ENCODE measurements at regions not wholly inside any gene's neighbourhood (a gene's known extent, or its start where the extent isn't known, plus 50 kb on each side); places are given as distances from the start of the nearest gene placed in this dataset.

DNA sequence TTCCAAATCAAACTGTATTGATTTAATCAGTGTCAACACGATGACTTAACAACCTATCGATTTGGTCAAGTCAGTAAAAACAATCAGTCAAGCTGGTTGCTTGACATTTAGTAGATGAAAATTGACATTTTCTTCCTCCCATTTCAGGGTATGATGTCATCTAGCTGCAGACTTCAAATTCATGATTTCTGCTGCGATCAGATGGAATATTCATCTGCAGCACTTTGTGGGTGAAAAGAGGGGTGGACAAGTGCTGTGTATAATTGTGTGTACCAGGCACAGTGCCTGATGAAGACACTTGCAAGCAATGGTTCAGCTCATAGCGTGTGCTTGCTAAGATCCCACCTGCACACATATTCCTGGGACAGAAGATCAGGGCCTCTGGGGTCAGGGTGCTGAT is 479.8 kb downstream of the DISC1 start:
- H3K36me3 Mint-ChIP-seq (ENCODE audit: low read depth): no peaks in the 10 kb centered on the region
- intact Hi-C loops (cut with micrococcal nuclease): no loop called here
- H3K9me3 Mint-ChIP-seq: no peaks in the 10 kb centered on the region

GRCh38 chr1:232105561-232105960 is 479.0 kb downstream of the DISC1 start:
- Mint-ChIP-seq H3K9me3 (no peaks in the 10 kb centered on the region), H3K27ac (no peak overlapping the region), H3K27me3 (peaks cover 11% of the 10 kb centered on the region), H3K4me1 (ENCODE audit: low read depth) (no peaks in the 10 kb centered on the region), H3K4me3 (no peak overlapping the region), H3K36me3 (ENCODE audit: low read depth) (no peaks in the 10 kb centered on the region)
- intact Hi-C loops (cut with micrococcal nuclease): no loop called here

More for the DNA sequence above, 479.8 kb downstream of the DISC1 start:
- H3K27me3 Mint-ChIP-seq: peaks cover 18% of the 10 kb centered on the region
- H3K27ac Mint-ChIP-seq: no peak overlapping the region
- no peaks in the 10 kb centered on the region for H3K4me1 Mint-ChIP-seq (ENCODE audit: low read depth)
- no peak overlapping the region for H3K4me3 Mint-ChIP-seq

DNA sequence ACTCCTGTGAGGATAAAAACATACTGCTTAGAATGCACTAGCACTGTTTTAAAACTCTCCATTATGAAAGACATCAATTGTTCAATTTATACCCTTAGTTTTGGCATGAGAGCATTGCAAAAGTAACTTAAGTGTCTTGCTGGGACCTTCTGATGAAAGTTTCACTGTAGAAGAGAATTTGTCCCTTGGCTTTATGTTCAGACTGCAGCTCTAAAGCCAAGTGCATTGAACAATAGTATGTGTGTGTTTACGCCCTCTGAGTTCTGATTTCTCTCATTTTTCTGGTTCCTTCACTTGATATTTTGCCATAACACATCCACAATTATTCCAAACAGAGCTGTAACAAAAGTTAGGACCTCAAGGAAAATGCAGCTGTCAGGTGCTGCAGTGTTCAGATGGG is 474.6 kb downstream of the DISC1 start:
- no peak overlapping the region for H3K27ac Mint-ChIP-seq
- H3K9me3 Mint-ChIP-seq: peaks cover 16% of the 10 kb centered on the region
- intact Hi-C loops (cut with micrococcal nuclease): no loop called here
- H3K36me3 Mint-ChIP-seq (ENCODE audit: low read depth): no peaks in the 10 kb centered on the region
- no peaks in the 10 kb centered on the region for H3K4me1 Mint-ChIP-seq (ENCODE audit: low read depth)
- no peak overlapping the region for H3K4me3 Mint-ChIP-seq
- peaks cover 2% of the 10 kb centered on the region for H3K27me3 Mint-ChIP-seq

DNA sequence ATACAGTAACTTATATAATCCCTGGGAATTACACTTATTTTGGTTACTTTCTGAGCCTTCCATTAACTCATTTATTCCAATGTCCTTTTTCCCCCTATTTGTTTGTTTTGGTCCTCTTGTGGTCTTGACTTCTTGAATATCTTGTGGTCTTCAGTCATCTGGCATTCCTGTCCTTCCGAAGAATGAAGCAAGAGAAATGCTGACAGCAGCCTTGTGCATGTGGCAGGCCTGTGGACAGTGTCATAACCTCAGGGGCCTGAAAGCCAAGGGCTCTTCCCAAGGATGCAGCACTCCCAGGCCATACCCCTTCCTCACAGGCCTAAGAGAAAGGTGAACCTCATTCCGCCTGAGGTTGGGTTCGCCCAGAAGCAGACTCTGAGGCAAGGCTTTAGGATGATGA is 470.2 kb downstream of the DISC1 start:
- Mint-ChIP-seq H3K9me3 (peaks cover 16% of the 10 kb centered on the region), H3K27ac (no peak overlapping the region), H3K4me3 (no peak overlapping the region), H3K36me3 (ENCODE audit: low read depth) (no peaks in the 10 kb centered on the region), H3K27me3 (no peaks in the 10 kb centered on the region), H3K4me1 (ENCODE audit: low read depth) (no peaks in the 10 kb centered on the region)
- intact Hi-C loops (cut with micrococcal nuclease): no loop called here
